ENCODE measurements at regions not wholly inside any gene's neighbourhood (a gene's known extent, or its start where the extent isn't known, plus 50 kb on each side); places are given as distances from the start of the nearest gene placed in this dataset.

GRCh38 chr17:74016461-74016860 is 187.0 kb upstream of the RPL38 start:
- no peak for DNase-seq (ENCODE audit: extremely low read depth, low read depth)
- no peak overlapping the region for H3K4me3 ChIP-seq (replicated peaks; ENCODE audit: low read depth, low read length)
- TF ChIP-seq CTCF (IDR thresholded peaks at IDR 0.05; ENCODE audit: low read depth, low read length, missing control alignments) = no peak

- no peak for TF ChIP-seq CTCF (IDR thresholded peaks at IDR 0.05; ENCODE audit: low read depth, low read length, missing control alignments)
- DNase-seq (ENCODE audit: extremely low read depth, low read depth) = no peak
- no peak overlapping the region for H3K4me3 ChIP-seq (replicated peaks; ENCODE audit: low read depth, low read length)
Measured at GRCh38 chr17:74017466-74017865, 186.0 kb upstream of the RPL38 start.

DNA sequence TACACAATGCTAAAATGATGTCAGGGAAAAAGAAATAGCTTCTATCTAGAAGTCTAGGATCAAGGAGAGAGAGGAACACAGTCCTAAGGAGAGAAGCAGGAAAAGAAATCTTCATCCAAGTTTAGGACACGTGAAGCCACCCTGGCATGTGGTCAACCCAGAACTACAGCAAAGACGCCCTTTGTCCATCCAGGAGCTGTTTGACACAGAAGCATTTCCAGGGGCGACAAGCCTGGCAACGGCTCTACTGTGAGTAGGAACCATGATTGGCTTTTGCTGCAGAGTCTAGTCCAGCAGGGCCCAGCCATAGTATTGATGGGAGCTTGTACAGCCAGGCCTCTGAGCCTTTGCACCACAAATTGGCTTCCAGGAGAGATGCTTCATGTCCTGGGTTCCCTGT is 185.4 kb upstream of the RPL38 start:
- H3K4me3 ChIP-seq (replicated peaks; ENCODE audit: low read depth, low read length) = no peak overlapping the region
- no peak for DNase-seq (ENCODE audit: extremely low read depth, low read depth)
- TF ChIP-seq CTCF (IDR thresholded peaks at IDR 0.05; ENCODE audit: low read depth, low read length, missing control alignments) = no peak

DNA sequence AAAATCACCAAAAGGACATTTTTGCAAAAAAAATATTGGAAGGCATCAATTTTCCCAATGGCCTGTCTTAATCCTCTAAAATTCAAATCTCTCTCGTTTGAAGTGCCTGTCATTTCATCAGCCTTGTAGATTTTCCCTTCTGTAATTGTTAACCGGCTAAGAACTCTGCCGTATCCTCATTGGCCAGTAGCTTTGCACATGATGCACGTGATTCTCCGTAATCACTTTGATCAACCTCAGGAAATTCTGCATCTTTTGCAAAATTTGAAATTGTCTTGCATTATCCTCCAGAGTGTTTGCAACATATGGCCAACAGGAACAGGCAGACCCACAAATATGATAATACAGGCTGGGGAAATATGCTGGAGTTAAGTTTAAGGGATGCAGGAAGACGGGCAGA is 184.2 kb upstream of the RPL38 start:
- H3K4me3 ChIP-seq (replicated peaks; ENCODE audit: low read depth, low read length) = no peak overlapping the region
- TF ChIP-seq CTCF (IDR thresholded peaks at IDR 0.05; ENCODE audit: low read depth, low read length, missing control alignments) = no peak
- no peak for DNase-seq (ENCODE audit: extremely low read depth, low read depth)

DNA sequence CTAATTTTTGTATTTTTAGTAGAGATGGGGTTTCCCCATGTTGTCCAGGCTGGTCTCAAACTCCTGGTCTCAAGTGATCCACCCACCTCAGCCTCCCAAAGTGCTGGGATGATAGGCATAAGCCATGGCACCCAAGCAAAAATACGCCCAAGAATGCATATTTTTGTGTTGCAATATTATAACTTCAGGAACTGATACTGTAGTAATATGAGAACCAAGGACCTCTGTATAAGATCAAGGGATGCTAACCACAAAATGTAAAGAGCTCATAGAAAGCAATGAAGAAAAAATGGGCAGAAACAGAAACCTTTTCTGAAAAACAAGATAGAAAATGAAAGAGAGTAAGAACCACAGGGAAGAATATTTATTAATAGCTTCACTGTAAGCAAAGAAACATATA is 183.6 kb upstream of the RPL38 start:
- no peak overlapping the region for H3K4me3 ChIP-seq (replicated peaks; ENCODE audit: low read depth, low read length)
- DNase-seq (ENCODE audit: extremely low read depth, low read depth) = no peak
- no peak for TF ChIP-seq CTCF (IDR thresholded peaks at IDR 0.05; ENCODE audit: low read depth, low read length, missing control alignments)

GRCh38 chr17:74020522-74020921 is 183.0 kb upstream of the RPL38 start:
- DNase-seq (ENCODE audit: extremely low read depth, low read depth) = no peak
- no peak for TF ChIP-seq CTCF (IDR thresholded peaks at IDR 0.05; ENCODE audit: low read depth, low read length, missing control alignments)
- no peak overlapping the region for H3K4me3 ChIP-seq (replicated peaks; ENCODE audit: low read depth, low read length)

DNA sequence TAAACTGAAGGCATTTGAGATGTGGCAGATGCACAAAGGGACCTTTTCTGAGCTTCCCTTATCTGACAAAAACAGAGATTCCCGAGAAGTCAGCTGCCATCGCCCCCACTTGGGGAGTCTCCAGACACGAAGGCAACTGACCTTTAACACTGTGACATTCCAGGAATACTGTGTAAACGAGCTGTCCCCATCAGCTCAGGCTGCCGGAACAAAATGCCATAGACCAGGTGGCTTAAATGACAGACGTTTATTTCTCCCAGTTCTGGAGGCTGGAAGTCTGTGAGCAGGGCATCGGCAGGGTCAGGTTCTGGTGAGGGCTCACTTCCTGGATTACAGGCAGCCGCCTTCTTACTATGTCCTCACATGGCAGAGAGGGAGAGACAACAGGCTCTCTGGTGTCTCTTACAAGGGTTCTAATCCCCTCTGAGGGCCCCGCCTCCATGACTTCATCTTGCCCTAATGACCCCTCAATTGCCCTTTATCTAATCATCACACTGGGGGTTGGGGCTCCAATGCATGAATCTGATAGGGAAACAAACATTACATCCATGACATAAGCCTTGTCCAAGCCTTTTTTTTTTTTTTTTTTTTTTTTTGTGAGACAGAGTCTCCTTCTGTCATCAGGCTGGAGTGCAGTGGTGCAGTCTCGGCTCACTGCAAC is 178.5 kb upstream of the RPL38 start:
- TF ChIP-seq CTCF (IDR thresholded peaks at IDR 0.05; ENCODE audit: low read depth, low read length, missing control alignments) = no peak
- H3K4me3 ChIP-seq (replicated peaks; ENCODE audit: low read depth, low read length) = no peak overlapping the region
- DNase-seq (ENCODE audit: extremely low read depth, low read depth) = no peak
